ENCODE measurements at regions not wholly inside any gene's neighbourhood (a gene's known extent, or its start where the extent isn't known, plus 50 kb on each side); places are given as distances from the start of the nearest gene placed in this dataset.
"Not testable (repeated sequence)": the region's sequence is repeated elsewhere in the genome, so short reads cannot be mapped to it uniquely, and the experiment has no call there.

GRCh38 chr6:163874784-163875183 lies 460.3 kb downstream of the QKI start:
- no peak for DNase-seq

DNA sequence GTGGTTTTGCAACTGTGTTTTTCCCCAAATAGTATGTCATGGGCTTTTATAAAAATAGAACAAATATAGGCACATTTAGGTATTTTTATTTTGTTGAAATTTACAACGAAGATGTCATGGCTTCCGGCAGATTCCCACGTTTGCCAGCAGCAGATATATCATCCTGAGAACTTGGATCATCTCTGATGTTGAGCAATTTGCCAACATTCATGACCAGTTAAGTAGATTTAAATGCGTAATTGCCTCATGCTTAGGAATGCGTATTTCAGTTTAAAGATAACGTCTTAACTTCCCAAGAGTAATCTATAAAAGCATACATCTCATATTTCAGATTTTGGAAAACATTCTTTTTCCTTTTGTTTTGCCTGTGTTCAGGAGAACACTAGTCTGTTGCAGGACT lies 457.8 kb downstream of the QKI start:
- DNase-seq = peak; percentile 49 to 65

DNA sequence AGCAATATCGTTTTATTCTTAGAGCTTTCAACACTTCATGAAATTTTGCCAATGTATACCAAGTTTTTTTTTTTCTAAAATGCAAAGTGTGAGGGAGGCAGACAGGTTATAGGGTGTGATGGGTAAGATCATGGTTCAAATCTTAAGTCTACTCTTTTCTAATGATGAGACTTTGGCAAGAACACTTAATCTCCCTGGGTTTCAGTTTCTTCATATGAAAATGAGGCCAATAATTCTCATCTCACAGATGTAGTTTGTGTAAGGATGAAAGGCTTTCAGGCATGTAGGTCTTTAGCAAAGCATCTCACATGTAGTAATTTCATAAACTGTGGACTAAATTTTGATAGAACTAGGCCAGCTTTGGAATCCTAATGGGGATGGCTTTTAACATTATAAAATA lies 457.1 kb downstream of the QKI start:
- peak; percentile 24 to 45 for DNase-seq

DNA sequence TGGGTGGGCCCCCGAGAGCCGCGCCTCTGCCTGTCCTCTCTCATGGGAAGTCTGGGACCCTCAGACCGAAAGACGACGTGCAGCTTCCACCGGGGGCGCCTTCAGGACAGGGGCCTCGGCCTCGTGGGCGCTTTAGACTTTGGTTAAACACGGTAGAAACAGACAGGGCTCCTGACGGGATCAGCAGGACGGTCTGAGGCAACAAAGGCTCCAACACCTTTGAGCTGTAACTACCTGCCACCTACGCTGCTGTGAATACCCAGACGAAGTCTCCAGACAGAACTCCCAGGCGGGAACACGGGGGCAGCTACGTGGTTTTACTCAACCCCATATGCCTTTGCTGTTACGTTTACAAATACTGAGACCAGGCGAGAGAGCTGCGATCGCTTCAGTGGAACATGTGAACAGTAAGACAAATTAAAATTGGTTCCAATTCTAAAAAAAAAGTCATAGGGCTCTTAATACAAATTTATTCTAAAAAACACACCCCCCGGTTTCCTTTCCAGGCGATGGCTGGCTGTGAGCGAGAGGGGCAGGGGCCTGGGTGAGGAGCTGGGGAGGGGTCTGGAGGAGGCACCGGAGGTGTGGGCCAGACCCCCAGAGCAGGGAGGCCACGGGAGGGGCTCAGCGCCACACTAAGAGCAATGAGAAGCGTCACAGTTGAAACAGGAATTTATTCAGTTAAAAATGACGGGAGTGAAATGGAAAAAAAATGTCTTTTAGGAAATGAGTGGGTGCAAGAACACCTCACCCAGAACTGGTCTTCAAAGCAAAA lies 453.2 kb downstream of the QKI start:
- no peak for DNase-seq

DNA sequence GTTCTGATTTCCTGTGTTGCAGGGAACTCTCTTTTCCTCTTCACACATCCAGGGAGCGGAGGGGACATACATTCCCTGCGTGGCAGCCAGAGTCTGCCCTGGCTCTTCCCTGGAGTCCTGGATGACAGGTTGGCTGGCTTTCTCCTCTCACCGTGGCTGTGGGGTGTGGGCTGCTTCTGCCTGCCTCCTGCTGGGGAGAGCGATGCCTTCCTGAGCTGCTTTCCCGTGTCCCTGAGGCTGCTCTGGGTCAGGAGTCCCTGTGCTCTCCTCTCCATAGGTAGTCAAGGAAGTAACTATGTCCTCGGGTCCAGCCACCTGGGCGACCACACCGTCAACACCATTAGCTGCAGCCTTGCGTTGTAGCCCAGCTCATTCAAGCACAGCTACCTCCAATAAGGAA lies 451.7 kb downstream of the QKI start:
- DNase-seq = no peak

DNA sequence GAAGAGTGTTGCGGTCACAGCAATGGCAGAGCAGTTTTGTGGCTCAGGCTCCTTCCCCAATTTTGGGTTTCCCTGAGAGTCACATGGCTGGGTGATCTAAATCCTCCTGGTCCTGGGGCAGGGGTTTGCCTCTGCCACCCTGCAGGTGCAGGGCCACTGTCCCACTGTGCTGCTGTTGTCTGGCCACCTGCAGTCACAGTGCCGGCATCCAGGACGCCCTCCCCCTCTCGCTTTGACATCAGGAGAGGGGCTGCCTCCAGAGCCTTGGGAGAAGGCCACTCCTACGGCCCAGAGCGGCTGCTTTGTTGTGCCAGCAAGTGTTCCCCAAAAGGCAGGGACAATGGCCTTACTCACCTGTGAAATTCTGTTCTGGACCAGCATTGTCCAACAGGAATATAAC lies 449.0 kb downstream of the QKI start:
- no peak for DNase-seq

GRCh38 chr6:163862701-163863100 lies 448.2 kb downstream of the QKI start:
- DNase-seq = no peak

GRCh38 chr6:163861627-163862026 lies 447.1 kb downstream of the QKI start:
- DNase-seq = no peak

DNA sequence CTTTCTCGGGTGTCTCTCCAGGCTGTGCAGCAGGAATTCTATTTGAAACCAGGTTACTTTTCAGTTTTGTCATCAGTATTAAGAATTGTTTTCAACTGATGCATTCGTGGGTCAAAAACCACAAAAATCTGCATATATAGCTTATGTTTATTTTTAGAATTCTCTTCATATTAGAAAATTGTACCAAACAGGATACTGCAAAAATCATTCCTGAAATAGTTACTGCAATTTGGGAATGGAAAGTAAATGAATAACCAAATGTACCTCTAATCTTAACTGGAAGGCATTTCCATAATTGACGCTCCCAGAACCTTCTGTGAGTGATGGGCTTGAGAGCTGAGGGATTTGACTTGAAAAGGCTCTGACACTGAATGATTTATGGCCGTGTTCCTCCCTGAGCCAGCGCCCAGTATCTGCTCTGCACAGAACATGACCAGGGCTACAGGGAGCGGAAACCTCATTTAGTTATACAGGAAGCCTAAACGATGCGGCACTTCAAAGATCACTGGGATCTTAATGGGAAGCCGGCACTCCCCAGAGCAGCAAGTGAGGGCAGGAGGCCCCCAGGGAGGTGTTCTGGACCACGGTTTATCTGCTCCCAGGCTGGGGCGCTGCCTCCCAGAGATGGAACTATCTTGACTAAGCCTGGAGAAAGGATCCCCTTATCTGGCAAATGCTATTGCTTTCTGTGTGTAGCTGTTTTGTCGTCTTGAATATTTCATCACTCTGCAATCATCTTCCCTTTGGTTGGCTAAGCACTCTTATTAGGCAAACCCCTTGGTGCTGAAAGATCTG lies 446.0 kb downstream of the QKI start:
- DNase-seq = no peak

- not testable (repeated sequence) for DNase-seq
These were observed 444.4 kb downstream of the QKI start for GRCh38 chr6:163858870-163859269.

- DNase-seq = no peak
These were observed 442.9 kb downstream of the QKI start for GRCh38 chr6:163857421-163857820.

GRCh38 chr6:163850874-163851273 lies 436.4 kb downstream of the QKI start:
- DNase-seq = no peak

DNA sequence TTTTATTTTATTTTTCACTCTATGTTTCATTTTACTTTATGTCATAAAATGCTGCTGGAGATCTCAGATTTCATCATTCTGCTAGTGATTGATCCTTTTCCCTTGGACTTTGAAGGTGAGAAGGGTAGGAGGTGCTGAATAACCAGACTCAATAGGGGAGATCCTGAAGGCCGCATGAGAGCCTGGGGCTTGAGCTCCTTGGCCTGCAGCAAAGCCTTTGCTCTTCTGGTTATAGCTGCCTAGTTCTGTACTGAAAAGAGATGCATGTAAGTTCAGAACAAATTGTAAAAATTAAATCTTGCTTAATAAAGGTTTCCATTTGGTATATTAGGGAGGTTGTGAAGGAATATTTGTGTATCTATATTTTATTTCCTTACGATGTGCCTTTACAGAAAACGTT lies 430.2 kb downstream of the QKI start:
- DNase-seq = no peak

GRCh38 chr6:163844357-163844756 lies 429.8 kb downstream of the QKI start:
- no peak for DNase-seq

DNA sequence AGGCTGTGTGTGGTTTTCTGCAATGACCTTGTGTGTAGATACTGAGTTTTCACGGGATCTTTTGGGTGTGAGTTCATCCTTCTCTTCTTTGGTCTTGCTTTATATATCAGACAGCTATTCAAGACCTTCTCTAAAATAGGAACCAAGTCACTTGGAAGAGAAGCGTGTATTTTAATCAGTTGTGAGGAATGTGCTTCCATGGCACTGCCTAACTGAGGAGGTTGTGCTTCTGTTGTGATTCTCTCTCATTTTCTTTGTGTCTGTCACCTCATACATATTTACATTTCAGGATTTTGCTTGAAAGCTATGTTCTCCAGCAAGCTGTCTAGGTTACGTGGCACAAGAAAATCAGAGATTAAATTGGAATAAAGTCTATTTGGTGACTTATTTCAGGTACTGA lies 428.7 kb downstream of the QKI start:
- no peak for DNase-seq

- DNase-seq = no peak
These were observed 427.9 kb downstream of the QKI start for GRCh38 chr6:163842467-163842866.

GRCh38 chr6:163841733-163842132 lies 427.2 kb downstream of the QKI start:
- no peak for DNase-seq

- DNase-seq = no peak
These were observed 426.8 kb downstream of the QKI start for GRCh38 chr6:163841326-163841725.

DNA sequence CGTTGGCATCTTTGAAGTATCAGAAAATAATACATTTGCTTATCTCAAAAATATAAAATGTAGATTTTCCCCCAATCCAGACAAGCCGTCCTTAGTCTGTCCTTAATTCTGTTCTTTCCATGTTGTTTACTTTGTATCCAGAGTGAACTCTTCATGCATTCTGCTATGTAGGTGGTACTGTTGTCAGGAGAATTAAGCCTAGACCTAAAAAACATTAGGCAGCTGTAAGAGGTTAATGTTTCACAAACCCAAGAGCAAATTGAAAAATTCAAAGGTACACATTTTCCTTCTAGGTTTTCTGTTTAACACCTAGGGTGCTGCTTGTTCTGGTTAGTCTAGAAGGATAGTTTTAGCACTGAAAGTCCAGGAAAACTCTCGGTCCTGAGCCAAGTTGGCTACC lies 426.4 kb downstream of the QKI start:
- no peak for DNase-seq

- no peak for DNase-seq
These were observed 424.8 kb downstream of the QKI start for GRCh38 chr6:163839296-163839695.

DNA sequence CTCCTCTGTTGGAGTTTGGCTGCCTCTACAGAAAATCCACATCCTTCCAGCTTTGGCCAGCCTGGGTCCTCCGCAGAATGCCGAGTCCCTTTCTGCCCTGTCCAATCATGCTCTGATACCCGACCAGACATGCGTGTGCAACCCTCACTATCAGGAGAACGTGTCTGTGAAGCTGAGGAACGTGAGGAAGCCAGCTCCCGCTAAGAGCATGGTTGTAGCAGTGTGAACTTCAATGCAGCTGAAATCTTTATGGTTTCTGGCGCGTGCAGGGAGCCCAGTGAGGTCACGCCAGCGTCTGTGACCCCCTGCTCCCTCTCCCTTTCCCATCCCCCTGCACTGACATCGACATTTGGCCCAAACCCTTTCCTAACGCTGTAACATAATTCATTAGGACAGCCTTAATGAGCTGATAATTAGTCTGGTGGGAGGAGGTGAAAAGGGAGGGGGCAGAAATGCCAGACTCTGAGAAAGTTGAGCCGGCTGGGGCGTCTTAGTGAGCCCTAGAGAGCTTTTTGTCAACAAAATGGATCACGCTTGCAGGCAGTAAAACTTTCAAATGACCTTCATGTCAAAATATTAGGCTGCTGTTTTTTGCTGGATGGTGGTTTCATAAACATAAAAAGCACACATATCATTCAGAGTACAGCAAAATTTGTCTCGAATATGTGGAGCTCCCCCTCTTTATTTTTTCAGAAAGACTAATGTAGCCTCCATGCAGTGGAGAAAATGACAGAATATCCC lies 423.3 kb downstream of the QKI start:
- peak; percentile 43 to 46 for DNase-seq

DNA sequence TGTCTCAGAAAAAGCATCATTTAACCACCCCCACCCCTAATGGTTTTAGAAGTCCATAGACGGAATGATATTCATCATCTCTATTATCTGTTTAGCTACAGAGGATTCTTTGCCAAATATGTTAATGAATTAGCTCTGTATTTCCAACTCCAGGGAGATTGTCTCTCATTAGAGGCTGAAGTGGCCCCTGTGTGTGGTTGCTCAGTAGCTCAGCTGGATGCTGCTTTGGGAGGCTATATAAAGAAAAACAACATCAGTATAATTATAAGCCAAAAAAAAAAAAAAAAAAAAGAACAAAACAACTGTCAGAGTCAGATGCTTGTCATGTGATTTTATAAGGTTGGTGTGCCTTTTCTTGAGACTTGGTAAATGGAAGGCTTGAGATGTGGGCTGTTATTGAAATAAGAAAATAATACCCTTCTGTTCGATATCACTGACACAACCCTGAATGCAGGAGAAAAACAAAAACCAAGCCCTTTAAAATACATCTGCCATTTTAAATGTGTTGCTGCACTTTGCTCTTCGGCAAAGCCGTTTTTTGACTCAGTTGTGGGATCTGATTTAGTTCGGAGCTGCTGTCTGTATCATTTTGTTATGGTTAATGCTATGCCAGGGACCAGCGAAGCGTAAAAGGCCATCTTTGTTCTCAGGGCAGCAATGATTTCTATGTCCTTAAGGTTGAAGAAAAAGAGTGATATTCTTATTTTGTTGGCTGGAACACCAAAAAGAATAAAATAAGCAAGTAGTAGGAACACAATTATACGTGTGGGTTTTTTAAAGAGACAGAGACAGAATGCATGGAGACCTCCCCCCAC lies 422.6 kb downstream of the QKI start:
- no peak for DNase-seq
